ENCODE measurements at regions not wholly inside any gene's neighbourhood (a gene's known extent, or its start where the extent isn't known, plus 50 kb on each side); places are given as distances from the start of the nearest gene placed in this dataset.

- Histone ChIP-seq H3K18ac (ENCODE audit: extremely low read depth, low read length) (no peak overlapping the region), H3K9me3 (ENCODE audit: insufficient read depth in 2 of 2, low read depth in 1 of 2, low read length in 1 of 2) (no peaks in the 10 kb centered on the region), H4K8ac (ENCODE audit: extremely low read depth, insufficient read depth, low read length) (no peak overlapping the region), H2BK20ac (ENCODE audit: low read length) (no peak overlapping the region), H3K27me3 (replicated peaks in 1 of 4; ENCODE audit: control insufficient read depth in 3 of 4, extremely low read depth in 1 of 4, insufficient read depth in 3 of 4, low read length in 3 of 4) (no peaks in the 10 kb centered on the region), H3K4me1 (replicated peaks in 1 of 4; ENCODE audit: control insufficient read depth in 3 of 4, insufficient read depth in 4 of 4, low read length in 3 of 4) (no peaks in the 10 kb centered on the region), H2BK12ac (ENCODE audit: low read depth, low read length) (no peak overlapping the region), H4K91ac (replicated peaks; ENCODE audit: insufficient read length, low read length) (no peak overlapping the region), H2AFZ (ENCODE audit: low read length) (no peak overlapping the region), H3K4ac (replicated peaks; ENCODE audit: insufficient read length, low read depth, low read length) (no peak overlapping the region), H3K56ac (replicated peaks; ENCODE audit: insufficient read length, low read depth, low read length) (no peak overlapping the region), H3K4me2 (ENCODE audit: insufficient read depth in 1 of 2, low read depth in 2 of 2, low read length in 2 of 2) (no peak overlapping the region), H3K9ac (replicated peaks in 1 of 4; ENCODE audit: extremely low read depth in 1 of 4, low read depth in 3 of 4, low read length in 3 of 4) (no peak overlapping the region), H2BK15ac (ENCODE audit: low read length) (no peak overlapping the region), H3K4me3 (ENCODE audit: extremely low read depth in 1 of 4, insufficient read depth in 2 of 4, low read depth in 3 of 4, low read length in 4 of 4) (no peak overlapping the region), H4K5ac (ENCODE audit: insufficient read length, low read depth, low read length) (no peak overlapping the region), H3K36me3 (ENCODE audit: control insufficient read depth in 2 of 4, insufficient read depth in 4 of 4, low read length in 3 of 4) (no peaks in the 10 kb centered on the region), H3K79me2 (ENCODE audit: control insufficient read depth in 1 of 2, insufficient read depth in 2 of 2, low read length in 2 of 2) (no peaks in the 10 kb centered on the region), H2BK120ac (replicated peaks; ENCODE audit: low read depth, low read length) (no peak overlapping the region), H3K14ac (ENCODE audit: insufficient read length) (no peak overlapping the region), H3K79me1 (ENCODE audit: low read depth, low read length) (no peaks in the 10 kb centered on the region), H2AK5ac (ENCODE audit: low read depth, low read length) (no peak overlapping the region), H3K23ac (ENCODE audit: insufficient read length) (no peak overlapping the region), H3K23me2 (ENCODE audit: low read depth, low read length) (no peaks in the 10 kb centered on the region), H3K27ac (ENCODE audit: low read depth, low read length) (no peak overlapping the region), H4K20me1 (replicated peaks in 1 of 2; ENCODE audit: control insufficient read depth in 1 of 2, insufficient read depth in 2 of 2, low read length in 2 of 2) (no peaks in the 10 kb centered on the region), H2BK5ac (ENCODE audit: low read depth, low read length) (no peak overlapping the region)
- POLR2A ChIA-PET (ENCODE audit: partially characterized antibody), result no interaction called here
- DNase-seq (ENCODE audit: low read depth in 1 of 2, low spot score in 2 of 2) (no peak), FAIRE-seq (no peak)
- 96% methylated on average over 2 of the region's 2 CpGs; no CpG with 5 or more reads in 1 of the 2 experiments for whole genome bisulfite sequencing, 2 experiments (ENCODE audit: extremely low coverage in 1 of 2, insufficient coverage in 1 of 2, insufficient read length in 1 of 2, insufficient replicate concordance in 2 of 2, low coverage in 1 of 2, low lambda C conversion rate in 2 of 2, missing lambda C conversion rate in 1 of 2)
- CTCF ChIA-PET (ENCODE audit: partially characterized antibody), result no interaction called here
- TF ChIP-seq RBBP5 (IDR thresholded peaks at IDR 0.05; ENCODE audit: borderline replicate concordance, low read depth, low read length) (no peak), RXRA (IDR thresholded peaks at IDR 0.05; ENCODE audit: insufficient read depth, low read depth, low read length) (no peak), BACH1 (IDR thresholded peaks at IDR 0.05; ENCODE audit: low read length) (no peak), GTF2F1 (IDR thresholded peaks at IDR 0.05; ENCODE audit: borderline replicate concordance, low read depth, low read length) (no peak), E2F6 (IDR thresholded peaks at IDR 0.05) (no peak), EGR1 (IDR thresholded peaks at IDR 0.05; ENCODE audit: borderline replicate concordance, low read depth, low read length) (no peak), SRF (IDR thresholded peaks at IDR 0.05; ENCODE audit: low read depth, low read length) (no peak)
- TF ChIP-seq, protein P1, sequence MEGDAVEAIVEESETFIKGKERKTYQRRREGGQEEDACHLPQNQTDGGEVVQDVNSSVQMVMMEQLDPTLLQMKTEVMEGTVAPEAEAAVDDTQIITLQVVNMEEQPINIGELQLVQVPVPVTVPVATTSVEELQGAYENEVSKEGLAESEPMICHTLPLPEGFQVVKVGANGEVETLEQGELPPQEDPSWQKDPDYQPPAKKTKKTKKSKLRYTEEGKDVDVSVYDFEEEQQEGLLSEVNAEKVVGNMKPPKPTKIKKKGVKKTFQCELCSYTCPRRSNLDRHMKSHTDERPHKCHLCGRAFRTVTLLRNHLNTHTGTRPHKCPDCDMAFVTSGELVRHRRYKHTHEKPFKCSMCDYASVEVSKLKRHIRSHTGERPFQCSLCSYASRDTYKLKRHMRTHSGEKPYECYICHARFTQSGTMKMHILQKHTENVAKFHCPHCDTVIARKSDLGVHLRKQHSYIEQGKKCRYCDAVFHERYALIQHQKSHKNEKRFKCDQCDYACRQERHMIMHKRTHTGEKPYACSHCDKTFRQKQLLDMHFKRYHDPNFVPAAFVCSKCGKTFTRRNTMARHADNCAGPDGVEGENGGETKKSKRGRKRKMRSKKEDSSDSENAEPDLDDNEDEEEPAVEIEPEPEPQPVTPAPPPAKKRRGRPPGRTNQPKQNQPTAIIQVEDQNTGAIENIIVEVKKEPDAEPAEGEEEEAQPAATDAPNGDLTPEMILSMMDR (IDR thresholded peaks at IDR 0.05; ENCODE audit: control extremely low read depth in 1 of 3, insufficient read depth in 1 of 3, low read depth in 1 of 3, low read length in 3 of 3), result no peak
These were observed 284.3 kb downstream of the TLE1 start for GRCh38 chr9:81404931-81405598.
